ENCODE measurements at regions not wholly inside any gene's neighbourhood (a gene's known extent, or its start where the extent isn't known, plus 50 kb on each side); places are given as distances from the start of the nearest gene placed in this dataset.

DNA sequence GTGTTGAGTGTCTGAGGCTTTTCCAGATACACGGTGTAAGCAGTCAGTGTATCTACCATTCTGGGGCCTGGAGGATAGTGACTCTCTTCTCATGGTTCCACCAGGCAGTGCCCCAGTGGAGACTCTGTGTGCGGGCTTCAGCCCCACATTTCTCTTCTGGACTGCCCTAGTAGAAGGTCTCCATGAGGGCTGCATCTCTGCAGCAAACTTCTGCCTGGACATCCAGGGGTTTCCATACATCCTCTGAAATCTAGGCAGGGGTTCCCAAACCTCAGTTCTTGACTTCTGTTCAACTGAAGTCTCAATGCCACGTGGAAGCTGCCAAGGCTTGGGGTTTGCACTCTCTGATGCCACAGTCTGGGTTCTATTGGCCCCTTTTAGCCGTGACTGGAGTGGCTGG, 256.6 kb upstream of the ITGA1 start:
- no peak for TF ChIP-seq SIN3A (IDR thresholded peaks at IDR 0.05; ENCODE audit: borderline replicate concordance, low read depth, low read length)
- TF ChIP-seq SMC3 (IDR thresholded peaks at IDR 0.05; ENCODE audit: low read depth, low read length), result no peak
- TF ChIP-seq MEF2A (IDR thresholded peaks at IDR 0.05; ENCODE audit: borderline replicate concordance, low read depth), result no peak
- no peak for TF ChIP-seq TAF1 (IDR thresholded peaks at IDR 0.05; ENCODE audit: borderline replicate concordance, low read depth, low read length)
- TF ChIP-seq, protein P1, sequence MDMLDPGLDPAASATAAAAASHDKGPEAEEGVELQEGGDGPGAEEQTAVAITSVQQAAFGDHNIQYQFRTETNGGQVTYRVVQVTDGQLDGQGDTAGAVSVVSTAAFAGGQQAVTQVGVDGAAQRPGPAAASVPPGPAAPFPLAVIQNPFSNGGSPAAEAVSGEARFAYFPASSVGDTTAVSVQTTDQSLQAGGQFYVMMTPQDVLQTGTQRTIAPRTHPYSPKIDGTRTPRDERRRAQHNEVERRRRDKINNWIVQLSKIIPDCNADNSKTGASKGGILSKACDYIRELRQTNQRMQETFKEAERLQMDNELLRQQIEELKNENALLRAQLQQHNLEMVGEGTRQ (IDR thresholded peaks at IDR 0.05; ENCODE audit: borderline replicate concordance, low read depth, low read length), result no peak
- no peak for TF ChIP-seq MXI1 (IDR thresholded peaks at IDR 0.05; ENCODE audit: low read depth, low read length)
- TF ChIP-seq CHD2 (IDR thresholded peaks at IDR 0.05; ENCODE audit: low read length, partially characterized antibody), result no peak
- TF ChIP-seq EP300 (IDR thresholded peaks at IDR 0.05; ENCODE audit: borderline replicate concordance in 1 of 2, low read depth in 1 of 2, low read length in 1 of 2), result no peak
- TF ChIP-seq YY1 (IDR thresholded peaks at IDR 0.05; ENCODE audit: low read depth), result no peak
- TF ChIP-seq NRF1 (IDR thresholded peaks at IDR 0.05; ENCODE audit: low read depth, low read length), result no peak
- TF ChIP-seq JUND (IDR thresholded peaks at IDR 0.05), result no peak
- no peak for TF ChIP-seq ELF1 (IDR thresholded peaks at IDR 0.05)
- TF ChIP-seq, protein P2, sequence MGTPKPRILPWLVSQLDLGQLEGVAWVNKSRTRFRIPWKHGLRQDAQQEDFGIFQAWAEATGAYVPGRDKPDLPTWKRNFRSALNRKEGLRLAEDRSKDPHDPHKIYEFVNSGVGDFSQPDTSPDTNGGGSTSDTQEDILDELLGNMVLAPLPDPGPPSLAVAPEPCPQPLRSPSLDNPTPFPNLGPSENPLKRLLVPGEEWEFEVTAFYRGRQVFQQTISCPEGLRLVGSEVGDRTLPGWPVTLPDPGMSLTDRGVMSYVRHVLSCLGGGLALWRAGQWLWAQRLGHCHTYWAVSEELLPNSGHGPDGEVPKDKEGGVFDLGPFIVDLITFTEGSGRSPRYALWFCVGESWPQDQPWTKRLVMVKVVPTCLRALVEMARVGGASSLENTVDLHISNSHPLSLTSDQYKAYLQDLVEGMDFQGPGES (IDR thresholded peaks at IDR 0.05; ENCODE audit: low read depth, low read length), result no peak
- no peak overlapping the region for H2AFZ ChIP-seq (ENCODE audit: low read depth)
- H3K4me2 ChIP-seq, result no peak overlapping the region
- no peaks in the 10 kb centered on the region for H3K36me3 ChIP-seq (replicated peaks in 1 of 2; ENCODE audit: control insufficient read depth in 1 of 2, insufficient read depth in 2 of 2, low read length in 1 of 2)
- no peaks in the 10 kb centered on the region for H3F3A ChIP-seq (replicated peaks; ENCODE audit: insufficient read depth)
- H3K9me2 ChIP-seq, result no peaks in the 10 kb centered on the region
- CTCF ChIA-PET, result no interaction called here
- 5% methylated on average over 2 of the region's 4 CpGs for whole genome bisulfite sequencing (ENCODE audit: low lambda C conversion rate)
- no peak for DNase-seq
- H3K9me3 ChIP-seq, result no peaks in the 10 kb centered on the region
- H3K79me2 ChIP-seq (ENCODE audit: insufficient read depth), result no peaks in the 10 kb centered on the region
- no peaks in the 10 kb centered on the region for H3K27me3 ChIP-seq (ENCODE audit: insufficient read depth)
- H3K9ac ChIP-seq, result no peak overlapping the region
- H3K27ac ChIP-seq (ENCODE audit: low read depth in 2 of 2, low read length in 1 of 2), result no peak overlapping the region
- no peaks in the 10 kb centered on the region for H4K20me1 ChIP-seq (ENCODE audit: insufficient read depth)
- no peaks in the 10 kb centered on the region for H3K4me1 ChIP-seq (ENCODE audit: control insufficient read depth in 1 of 2, insufficient read depth in 2 of 2, low read depth in 1 of 2, low read length in 1 of 2)
- H3K4me3 ChIP-seq (ENCODE audit: low read depth in 2 of 2, low read length in 1 of 2), result no peak overlapping the region
- POLR2A ChIA-PET, result no interaction called here

DNA sequence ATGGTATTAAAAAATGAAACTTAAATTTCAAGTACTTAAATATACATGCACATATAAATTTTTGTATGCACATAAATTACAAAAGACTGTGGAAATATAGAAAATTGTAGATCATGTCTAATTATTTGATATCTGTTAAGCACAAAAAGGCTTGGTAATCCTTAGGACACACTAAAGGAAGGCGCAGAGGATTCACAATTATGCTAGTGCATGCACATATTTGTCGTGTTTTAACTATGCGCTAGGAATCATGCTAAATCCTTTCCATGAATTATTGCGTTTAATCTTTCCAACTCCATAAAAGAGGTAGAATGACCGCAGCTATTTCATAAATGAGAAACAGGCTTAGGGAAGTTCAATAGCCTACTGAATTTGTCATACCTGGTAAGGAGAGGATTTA, 244.1 kb upstream of the ITGA1 start:
- POLR2A ChIA-PET, result no interaction called here
- H3K79me2 ChIP-seq (ENCODE audit: insufficient read depth), result no peaks in the 10 kb centered on the region
- no peak for TF ChIP-seq TEAD4 (IDR thresholded peaks at IDR 0.05; ENCODE audit: borderline replicate concordance, insufficient read depth)
- TF ChIP-seq, protein P1 (IDR thresholded peaks at IDR 0.05; ENCODE audit: borderline replicate concordance, low read depth, low read length), result no peak
- TF ChIP-seq, protein P3, sequence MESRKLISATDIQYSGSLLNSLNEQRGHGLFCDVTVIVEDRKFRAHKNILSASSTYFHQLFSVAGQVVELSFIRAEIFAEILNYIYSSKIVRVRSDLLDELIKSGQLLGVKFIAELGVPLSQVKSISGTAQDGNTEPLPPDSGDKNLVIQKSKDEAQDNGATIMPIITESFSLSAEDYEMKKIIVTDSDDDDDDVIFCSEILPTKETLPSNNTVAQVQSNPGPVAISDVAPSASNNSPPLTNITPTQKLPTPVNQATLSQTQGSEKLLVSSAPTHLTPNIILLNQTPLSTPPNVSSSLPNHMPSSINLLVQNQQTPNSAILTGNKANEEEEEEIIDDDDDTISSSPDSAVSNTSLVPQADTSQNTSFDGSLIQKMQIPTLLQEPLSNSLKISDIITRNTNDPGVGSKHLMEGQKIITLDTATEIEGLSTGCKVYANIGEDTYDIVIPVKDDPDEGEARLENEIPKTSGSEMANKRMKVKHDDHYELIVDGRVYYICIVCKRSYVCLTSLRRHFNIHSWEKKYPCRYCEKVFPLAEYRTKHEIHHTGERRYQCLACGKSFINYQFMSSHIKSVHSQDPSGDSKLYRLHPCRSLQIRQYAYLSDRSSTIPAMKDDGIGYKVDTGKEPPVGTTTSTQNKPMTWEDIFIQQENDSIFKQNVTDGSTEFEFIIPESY (IDR thresholded peaks at IDR 0.05; ENCODE audit: borderline replicate concordance, low read depth), result no peak
- no peak for TF ChIP-seq JUND (IDR thresholded peaks at IDR 0.05)
- TF ChIP-seq, protein P4, sequence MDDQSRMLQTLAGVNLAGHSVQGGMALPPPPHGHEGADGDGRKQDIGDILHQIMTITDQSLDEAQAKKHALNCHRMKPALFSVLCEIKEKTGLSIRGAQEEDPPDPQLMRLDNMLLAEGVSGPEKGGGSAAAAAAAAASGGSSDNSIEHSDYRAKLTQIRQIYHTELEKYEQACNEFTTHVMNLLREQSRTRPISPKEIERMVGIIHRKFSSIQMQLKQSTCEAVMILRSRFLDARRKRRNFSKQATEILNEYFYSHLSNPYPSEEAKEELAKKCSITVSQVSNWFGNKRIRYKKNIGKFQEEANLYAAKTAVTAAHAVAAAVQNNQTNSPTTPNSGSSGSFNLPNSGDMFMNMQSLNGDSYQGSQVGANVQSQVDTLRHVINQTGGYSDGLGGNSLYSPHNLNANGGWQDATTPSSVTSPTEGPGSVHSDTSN (IDR thresholded peaks at IDR 0.05), result no peak
- no peak overlapping the region for H3K9ac ChIP-seq
- no peak overlapping the region for H3K4me2 ChIP-seq
- H3K36me3 ChIP-seq (replicated peaks in 1 of 2; ENCODE audit: control insufficient read depth in 1 of 2, insufficient read depth in 2 of 2, low read length in 1 of 2), result no peaks in the 10 kb centered on the region
- H3K4me3 ChIP-seq (ENCODE audit: low read depth in 2 of 2, low read length in 1 of 2), result no peak overlapping the region
- H3K9me2 ChIP-seq, result no peaks in the 10 kb centered on the region
- DNase-seq, result no peak
- H3K4me1 ChIP-seq (ENCODE audit: control insufficient read depth in 1 of 2, insufficient read depth in 2 of 2, low read depth in 1 of 2, low read length in 1 of 2), result no peaks in the 10 kb centered on the region; a peak in 1 of 4 replicates
- no peaks in the 10 kb centered on the region for H3F3A ChIP-seq (replicated peaks; ENCODE audit: insufficient read depth)
- CTCF ChIA-PET, result interaction anchor here (0.7 to 1.0 kb wide), 2 partner anchors 14 to 317 kb away, joined by 3 to 4 read pairs; no protein-coding TSS in a partner anchor
- 68% methylated on average over 5 of the region's 5 CpGs for WGBS (ENCODE audit: low lambda C conversion rate)
- H3K9me3 ChIP-seq, result no peaks in the 10 kb centered on the region
- no peaks in the 10 kb centered on the region for H3K27me3 ChIP-seq (ENCODE audit: insufficient read depth)
- H4K20me1 ChIP-seq (ENCODE audit: insufficient read depth), result no peaks in the 10 kb centered on the region
- H2AFZ ChIP-seq (ENCODE audit: low read depth), result no peak overlapping the region
- no peak overlapping the region for H3K27ac ChIP-seq (ENCODE audit: low read depth in 2 of 2, low read length in 1 of 2)
